ENCODE measurements at regions not wholly inside any gene's neighbourhood (a gene's known extent, or its start where the extent isn't known, plus 50 kb on each side); places are given as distances from the start of the nearest gene placed in this dataset.

DNA sequence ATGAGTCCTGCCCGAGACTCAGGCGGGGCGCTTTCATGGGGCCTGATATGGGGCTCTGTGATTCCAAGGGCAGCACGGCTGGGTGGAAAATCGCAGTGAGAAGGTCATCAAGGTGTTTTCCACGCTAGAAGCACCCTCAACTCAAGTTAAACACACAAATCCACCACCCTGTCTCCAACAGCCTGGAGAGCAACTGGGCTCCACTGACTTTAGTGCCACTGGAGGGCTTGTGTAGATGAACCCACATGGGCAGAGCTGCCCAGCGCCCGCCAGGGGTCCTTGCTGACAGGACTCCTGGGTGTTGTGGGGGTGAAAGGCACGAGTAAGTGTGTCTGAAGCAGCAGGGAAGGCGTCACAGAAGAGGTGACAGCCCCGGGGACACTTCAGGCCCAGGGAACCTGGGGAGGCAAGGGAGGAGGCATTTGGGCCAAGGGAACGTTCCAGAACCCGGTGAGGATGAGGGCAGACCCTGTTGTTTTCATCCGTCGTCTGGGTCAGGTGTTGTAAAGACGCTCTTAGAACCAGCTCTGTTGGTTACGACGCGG is 51.8 kb upstream of the CTDP1 start:
- H3K27me3 ChIP-seq (ENCODE audit: control insufficient read depth, insufficient read depth, low read length), result peaks cover 4% of the 10 kb centered on the region
- DNase-seq (no peak), ATAC-seq (no peak)
- H3K9me3 Mint-ChIP-seq, result no peaks in the 10 kb centered on the region
- peaks cover 40% of the 10 kb centered on the region for H3K4me1 ChIP-seq (ENCODE audit: control insufficient read depth, insufficient read depth, low read length)
- peaks cover 22 to 48% of the 10 kb centered on the region in 2 donors for H3K27me3 Mint-ChIP-seq (ENCODE audit: low read depth in 2 of 2)
- no peaks in the 10 kb centered on the region for H3K36me3 Mint-ChIP-seq
- no peak overlapping the region for H3K27ac ChIP-seq (ENCODE audit: low read length)
- no peak for TF ChIP-seq CTCF (IDR thresholded peaks at IDR 0.05)
- H3K27ac Mint-ChIP-seq, result no peak overlapping the region
- WGBS (ENCODE audit: insufficient coverage), result 82% methylated on average over 19 of the region's 19 CpGs
- no peak overlapping the region for H3K4me3 Mint-ChIP-seq
- no peak overlapping the region for H3K4me3 ChIP-seq (ENCODE audit: low read length)
- no peaks in the 10 kb centered on the region for H3K36me3 ChIP-seq (ENCODE audit: control insufficient read depth, insufficient read depth, low read length)
- intact Hi-C loops (cut with micrococcal nuclease), result no loop called here
- peaks cover 19% of the 10 kb centered on the region in 2 donors for H3K4me1 Mint-ChIP-seq
- H3K9me3 ChIP-seq (ENCODE audit: control insufficient read depth, insufficient read depth, low read length), result no peaks in the 10 kb centered on the region

DNA sequence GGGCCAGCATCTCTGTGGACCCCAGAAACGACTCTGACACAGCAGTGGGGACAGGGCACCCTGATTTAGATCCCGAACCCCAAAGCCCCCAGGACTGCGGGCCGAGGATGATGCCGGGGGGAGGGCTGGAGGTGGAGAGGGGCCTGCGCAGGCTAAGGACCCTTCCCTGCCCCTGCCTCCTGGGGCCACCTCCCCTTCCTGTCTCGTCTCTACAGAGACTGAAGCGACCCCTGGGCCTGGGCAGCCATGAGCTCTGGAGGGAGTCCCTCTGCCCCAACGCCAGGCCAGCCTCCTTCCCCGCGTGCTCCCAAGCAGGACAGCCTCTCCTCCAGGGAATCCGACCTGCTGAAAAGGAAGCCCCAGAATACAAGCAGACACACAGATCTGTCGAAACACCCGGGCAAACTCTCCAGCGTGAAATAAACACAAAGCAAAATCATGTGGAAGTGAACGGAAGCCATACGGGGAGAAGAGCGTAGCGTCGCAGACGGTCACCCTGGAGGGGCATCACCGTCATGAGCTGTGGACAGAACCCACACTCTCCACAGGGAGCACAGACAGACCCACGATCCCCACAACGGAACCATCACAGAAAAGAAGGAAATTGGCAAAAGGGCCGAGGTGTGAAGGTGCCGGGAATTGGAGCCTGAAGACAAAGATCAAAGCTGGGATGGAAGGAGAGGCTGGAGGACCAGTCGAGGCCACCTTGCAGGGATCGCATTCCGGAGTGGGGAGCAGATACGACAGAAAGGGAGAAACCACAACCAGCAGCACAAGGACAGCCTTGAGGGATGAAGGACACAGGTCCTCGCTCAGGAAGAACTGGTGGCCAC is 51.0 kb upstream of the CTDP1 start:
- H3K4me1 Mint-ChIP-seq, result peaks cover 19 to 23% of the 10 kb centered on the region in 2 donors
- H3K4me3 Mint-ChIP-seq, result no peak overlapping the region
- no peak for TF ChIP-seq CTCF (IDR thresholded peaks at IDR 0.05)
- Histone ChIP-seq H3K4me3 (ENCODE audit: low read length) (no peak overlapping the region), H3K27ac (ENCODE audit: low read length) (no peak overlapping the region), H3K4me1 (ENCODE audit: control insufficient read depth, insufficient read depth, low read length) (peaks cover 41% of the 10 kb centered on the region), H3K27me3 (ENCODE audit: control insufficient read depth, insufficient read depth, low read length) (peaks cover 4% of the 10 kb centered on the region), H3K9me3 (ENCODE audit: control insufficient read depth, insufficient read depth, low read length) (no peaks in the 10 kb centered on the region), H3K36me3 (ENCODE audit: control insufficient read depth, insufficient read depth, low read length) (no peaks in the 10 kb centered on the region)
- H3K27me3 Mint-ChIP-seq (ENCODE audit: low read depth in 2 of 2), result peaks cover 17 to 48% of the 10 kb centered on the region in 2 donors
- ATAC-seq, result no peak
- H3K36me3 Mint-ChIP-seq, result no peaks in the 10 kb centered on the region
- no peak overlapping the region for H3K27ac Mint-ChIP-seq
- no peak for DNase-seq
- 88% methylated on average over 31 of the region's 31 CpGs for WGBS (ENCODE audit: insufficient coverage)
- H3K9me3 Mint-ChIP-seq, result peaks cover 0 to 4% of the 10 kb centered on the region in 2 donors
- intact Hi-C loops (cut with micrococcal nuclease), result no loop called here

DNA sequence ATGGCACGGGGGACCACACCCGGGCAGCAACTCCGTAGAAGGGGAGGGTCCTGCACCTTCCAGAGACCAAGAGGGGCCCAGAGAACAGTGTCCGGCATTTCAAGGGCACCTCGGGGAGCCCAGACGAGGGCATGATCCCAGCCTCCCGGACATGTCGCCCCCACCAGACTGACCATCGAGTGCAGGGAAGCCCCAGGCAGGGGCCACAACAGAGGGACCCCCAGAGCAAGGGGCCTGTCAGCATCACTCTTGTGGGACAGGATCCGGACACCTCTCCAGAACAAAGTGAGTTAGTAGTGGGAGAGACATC is 50.4 kb upstream of the CTDP1 start:
- Mint-ChIP-seq H3K4me3 (no peak overlapping the region), H3K36me3 (no peaks in the 10 kb centered on the region), H3K27me3 (ENCODE audit: low read depth in 2 of 2) (peaks cover 13 to 43% of the 10 kb centered on the region in 2 donors), H3K9me3 (peaks cover 0 to 7% of the 10 kb centered on the region in 2 donors), H3K27ac (no peak overlapping the region), H3K4me1 (peaks cover 19 to 27% of the 10 kb centered on the region in 2 donors)
- peaks cover 4% of the 10 kb centered on the region for H3K27me3 ChIP-seq (ENCODE audit: control insufficient read depth, insufficient read depth, low read length)
- H3K4me3 ChIP-seq (ENCODE audit: low read length), result no peak overlapping the region
- ATAC-seq (no peak), DNase-seq (no peak)
- peaks cover 5% of the 10 kb centered on the region for H3K9me3 ChIP-seq (ENCODE audit: control insufficient read depth, insufficient read depth, low read length)
- H3K36me3 ChIP-seq (ENCODE audit: control insufficient read depth, insufficient read depth, low read length), result no peaks in the 10 kb centered on the region
- 95% methylated on average over 10 of the region's 10 CpGs for WGBS (ENCODE audit: insufficient coverage)
- intact Hi-C loops (cut with micrococcal nuclease), result no loop called here
- peaks cover 40% of the 10 kb centered on the region for H3K4me1 ChIP-seq (ENCODE audit: control insufficient read depth, insufficient read depth, low read length)
- TF ChIP-seq CTCF (IDR thresholded peaks at IDR 0.05), result no peak
- no peak overlapping the region for H3K27ac ChIP-seq (ENCODE audit: low read length)

Data from natural killer cell (primary cell).